GM19238 (cell line): ENCODE measurements at regions not wholly inside any gene's neighbourhood (a gene's known extent, or its start where the extent isn't known, plus 50 kb on each side); places are given as distances from the start of the nearest gene placed in this dataset.

Experiments
- DNase-seq: peaks from one replicate; pipeline ENCODE4 v3.0.0; 2011; ENCODE audit warnings: low spot score; ENCODE audit not compliant: insufficient read length

DNA sequence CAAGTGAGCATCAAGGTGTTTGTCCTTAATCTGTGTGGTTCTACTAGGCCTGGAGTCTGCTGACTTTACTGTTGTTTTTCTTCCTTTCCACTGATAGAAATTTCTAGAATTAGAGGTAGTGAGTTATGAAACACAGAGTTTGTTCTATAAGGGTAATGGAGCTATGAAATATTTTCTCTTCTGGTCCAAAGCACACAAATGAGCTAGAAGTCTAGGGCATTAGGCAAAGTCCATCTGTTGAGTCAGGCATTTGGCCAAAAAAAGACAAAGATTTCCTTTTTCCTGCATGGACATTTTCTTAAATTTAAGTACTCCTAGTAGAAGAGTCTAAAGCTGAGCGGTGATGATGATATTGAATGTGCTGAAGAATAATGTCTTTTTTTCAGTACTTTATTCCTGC, 174.3 kb upstream of the STXBP5 start:
- no peak for DNase-seq

- no peak for DNase-seq
These were observed 170.9 kb upstream of the STXBP5 start for GRCh38 chr6:147033267-147033666.

GRCh38 chr6:147035886-147036285, 168.3 kb upstream of the STXBP5 start:
- DNase-seq: no peak

DNA sequence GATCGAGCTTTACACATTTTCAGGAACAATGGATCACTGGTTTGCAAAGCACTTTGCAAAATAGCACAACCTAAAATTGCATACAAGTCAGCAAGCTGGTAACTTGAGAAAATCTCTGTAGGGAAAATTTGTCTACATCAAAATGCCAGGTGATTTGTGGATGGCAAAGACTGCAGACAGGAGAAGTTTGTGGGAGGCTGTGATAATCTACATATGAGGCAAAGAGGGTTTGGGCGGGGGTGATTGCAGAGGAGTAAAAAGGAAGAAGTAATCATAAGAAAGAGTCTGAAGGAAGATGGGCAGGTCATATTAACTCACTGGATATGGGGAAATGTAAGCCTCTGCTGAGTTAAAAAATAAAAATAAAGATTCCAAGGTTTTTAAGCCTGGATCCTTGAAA, 166.3 kb upstream of the STXBP5 start:
- no peak for DNase-seq

GRCh38 chr6:147040121-147040910, 163.9 kb upstream of the STXBP5 start:
- no peak for DNase-seq

- no peak for DNase-seq
These were observed 161.5 kb upstream of the STXBP5 start for GRCh38 chr6:147042679-147043078.

DNA sequence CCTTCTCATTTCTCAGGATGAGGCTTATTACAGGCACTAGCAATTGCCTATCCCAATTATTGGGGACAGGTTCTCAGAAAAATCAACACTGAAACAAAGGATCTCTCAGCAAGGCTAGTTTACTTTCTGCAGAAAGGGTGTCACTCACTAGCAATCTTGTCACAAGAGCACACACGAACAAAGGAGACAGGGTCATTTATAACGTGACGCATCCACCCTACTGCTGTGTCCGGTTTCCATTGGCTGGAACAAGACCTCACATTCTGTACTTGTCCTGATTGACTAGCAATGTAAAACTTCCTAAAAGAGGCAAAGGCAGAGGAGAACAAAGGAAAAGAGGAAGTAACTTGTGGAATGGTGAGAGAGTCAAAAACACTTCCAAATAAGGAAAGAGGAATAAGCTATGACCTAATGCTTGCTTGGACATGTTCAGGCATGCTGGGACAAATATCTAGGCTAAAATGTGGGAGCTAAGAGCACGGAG, 160.2 kb upstream of the STXBP5 start:
- no peak for DNase-seq

GRCh38 chr6:147046141-147046877, 157.9 kb upstream of the STXBP5 start:
- DNase-seq: no peak

DNA sequence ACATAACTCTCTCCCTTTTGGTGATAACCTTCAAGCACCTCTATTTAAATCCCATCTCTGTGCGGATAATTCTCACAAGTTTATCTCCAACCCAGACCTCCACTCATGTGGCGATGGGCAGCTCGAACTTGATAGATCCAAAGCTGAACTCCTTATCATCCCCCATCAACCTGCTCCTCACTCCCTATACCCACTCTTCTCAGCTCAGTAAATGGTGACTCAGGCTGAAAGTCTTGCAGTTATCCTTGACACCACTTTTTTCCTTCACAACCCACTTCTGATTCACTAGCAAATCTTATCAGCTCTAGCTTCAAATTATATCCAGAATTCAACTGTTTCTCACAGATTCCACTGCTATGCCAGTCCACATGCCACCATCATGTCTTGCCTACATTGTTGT, 155.3 kb upstream of the STXBP5 start:
- no peak for DNase-seq

DNA sequence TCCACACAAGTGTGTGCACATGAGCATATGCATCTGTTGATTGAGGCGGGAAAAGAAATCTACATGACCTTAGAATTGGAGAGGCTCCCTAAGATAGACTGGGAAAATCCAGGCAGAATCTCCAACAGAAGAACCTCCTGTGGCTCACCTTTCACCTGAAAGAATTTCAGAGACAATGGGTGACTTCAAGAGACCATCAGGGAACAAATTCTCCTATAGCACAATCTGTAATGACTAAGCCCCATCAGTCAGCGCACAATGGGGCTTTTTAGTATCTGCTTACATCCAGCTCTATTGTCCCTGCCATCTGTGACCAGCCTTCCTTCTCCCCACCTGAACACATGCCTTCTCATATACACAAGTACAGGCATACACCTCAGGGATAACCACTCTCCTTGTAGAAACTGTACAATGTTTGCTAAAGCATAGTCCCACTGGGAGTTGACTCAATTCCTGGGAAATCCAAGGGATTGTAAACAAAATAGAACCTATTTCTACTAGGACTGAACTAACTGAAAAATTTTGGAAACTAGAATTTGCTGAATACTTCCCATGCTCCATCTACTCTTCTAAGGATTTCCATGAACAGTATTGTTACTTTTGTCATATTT, 150.8 kb upstream of the STXBP5 start:
- DNase-seq: no peak

- DNase-seq: no peak
These were observed 150.1 kb upstream of the STXBP5 start for GRCh38 chr6:147054158-147054557.

DNA sequence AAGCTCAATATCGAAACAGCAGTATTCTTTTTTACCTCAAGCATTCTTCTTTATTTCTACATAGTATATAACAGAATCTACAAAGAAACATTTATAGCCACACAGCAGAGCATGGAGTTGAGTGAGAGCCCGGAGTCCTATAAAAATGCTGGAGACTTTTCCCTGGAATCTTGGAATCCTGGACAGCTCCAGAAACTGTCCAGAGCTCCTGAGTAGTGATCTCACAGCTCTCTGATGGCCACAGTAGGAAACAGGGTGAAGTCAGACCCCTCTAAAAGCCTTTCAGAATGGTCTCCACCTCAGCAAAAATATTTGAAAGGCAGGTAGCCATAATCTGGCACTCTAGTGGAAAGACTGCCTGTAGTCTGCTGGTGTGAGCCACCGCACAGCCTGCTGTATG, 149.3 kb upstream of the STXBP5 start:
- no peak for DNase-seq

DNA sequence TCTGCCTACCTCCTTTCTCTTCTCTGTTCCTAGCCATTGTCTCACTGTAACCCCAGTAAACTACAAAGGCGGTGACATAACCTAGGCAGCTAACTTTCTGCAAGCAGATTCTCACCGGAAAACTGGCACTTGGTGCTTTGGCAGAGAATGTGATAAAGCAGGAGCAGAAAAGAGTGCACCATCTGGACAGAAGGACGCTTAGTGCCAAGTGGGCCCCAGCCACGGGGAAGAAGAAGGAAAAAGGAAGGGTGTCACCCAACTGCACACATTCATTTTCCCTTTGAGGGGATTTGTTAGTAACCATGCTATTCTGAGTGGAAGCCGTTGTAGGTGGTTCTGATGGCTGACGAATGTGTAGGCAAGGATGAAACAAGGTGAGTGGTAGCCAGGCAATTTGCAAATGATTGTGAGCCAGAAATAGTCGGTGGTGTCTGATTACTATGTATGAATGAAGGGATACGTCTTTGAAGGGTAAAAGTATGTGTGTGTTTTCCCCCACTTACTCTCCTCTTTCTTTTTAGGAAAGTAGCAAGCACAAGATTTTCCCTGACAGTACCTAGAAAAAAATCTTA, 148.3 kb upstream of the STXBP5 start:
- DNase-seq: no peak

GRCh38 chr6:147057188-147057587, 147.0 kb upstream of the STXBP5 start:
- no peak for DNase-seq

DNA sequence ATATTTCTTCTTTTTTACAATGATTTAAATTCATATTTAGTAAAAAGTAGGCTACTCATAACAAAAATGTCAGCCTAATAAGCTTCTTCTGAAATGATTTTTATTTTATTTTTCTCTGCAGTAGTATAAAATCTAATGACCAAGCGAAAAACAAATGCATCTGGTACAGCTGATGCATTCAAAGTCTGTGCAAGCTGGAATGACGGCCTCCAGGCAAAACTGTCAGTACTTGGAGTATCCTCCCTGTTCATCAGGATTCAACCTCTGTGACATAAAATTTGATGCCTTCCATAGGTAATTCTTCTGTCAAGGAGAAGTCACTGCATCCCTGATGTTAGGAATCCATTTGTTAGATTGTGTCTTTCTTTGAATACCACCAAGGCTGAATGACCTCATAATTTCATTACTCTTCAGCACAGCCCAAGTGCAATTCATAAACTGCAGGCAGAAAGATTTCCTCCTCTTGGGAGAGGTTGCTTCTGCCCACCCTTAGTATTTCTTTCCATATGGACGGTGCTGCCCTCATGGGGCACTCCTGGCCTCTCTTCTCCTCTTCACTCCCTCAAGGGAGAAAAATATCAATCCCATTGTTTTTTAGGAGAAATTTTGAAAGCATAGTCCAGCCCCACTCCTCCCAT, 146.4 kb upstream of the STXBP5 start:
- DNase-seq: no peak

- DNase-seq: no peak
These were observed 145.3 kb upstream of the STXBP5 start for GRCh38 chr6:147058786-147059385.

DNA sequence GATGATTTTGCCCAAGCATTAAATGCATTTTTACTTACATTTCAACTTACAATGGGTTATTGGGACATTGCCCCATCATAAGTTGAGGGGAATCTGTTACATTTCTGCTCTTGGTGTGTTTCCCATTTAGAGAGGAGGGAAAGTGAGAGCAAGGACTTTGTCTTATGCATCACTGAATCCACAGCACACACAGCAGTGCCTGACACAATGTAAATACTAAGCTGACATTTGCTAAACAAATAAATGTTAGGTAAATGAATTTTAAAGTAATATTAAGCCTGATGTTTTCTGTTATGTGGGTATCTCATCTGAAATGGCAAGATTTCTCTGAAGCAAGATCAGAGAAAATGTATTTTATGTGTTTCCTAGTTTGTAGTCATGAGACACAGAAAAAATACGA, 143.6 kb upstream of the STXBP5 start:
- DNase-seq: no peak

GRCh38 chr6:147061252-147061651, 143.0 kb upstream of the STXBP5 start:
- no peak for DNase-seq

GRCh38 chr6:147063469-147064031, 140.7 kb upstream of the STXBP5 start:
- DNase-seq: no peak

DNA sequence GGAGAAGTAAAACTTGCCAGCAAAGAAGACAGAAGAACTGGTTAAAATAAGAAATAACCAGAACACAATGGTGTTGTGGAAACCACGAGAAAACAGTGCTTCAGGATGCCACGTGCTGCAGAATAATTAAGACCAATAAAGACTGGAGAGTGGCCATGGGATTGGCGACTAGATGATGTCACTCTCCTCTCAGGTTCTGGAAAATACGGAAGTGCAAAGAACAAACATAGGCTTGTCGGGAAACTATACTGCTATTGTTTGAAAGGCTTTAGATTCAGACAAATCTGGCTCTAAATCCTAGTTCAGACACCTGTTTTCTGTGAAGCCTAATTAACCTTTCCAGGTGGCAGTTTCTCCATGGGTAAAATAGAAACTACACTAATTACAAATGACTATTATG, 138.4 kb upstream of the STXBP5 start:
- no peak for DNase-seq

DNA sequence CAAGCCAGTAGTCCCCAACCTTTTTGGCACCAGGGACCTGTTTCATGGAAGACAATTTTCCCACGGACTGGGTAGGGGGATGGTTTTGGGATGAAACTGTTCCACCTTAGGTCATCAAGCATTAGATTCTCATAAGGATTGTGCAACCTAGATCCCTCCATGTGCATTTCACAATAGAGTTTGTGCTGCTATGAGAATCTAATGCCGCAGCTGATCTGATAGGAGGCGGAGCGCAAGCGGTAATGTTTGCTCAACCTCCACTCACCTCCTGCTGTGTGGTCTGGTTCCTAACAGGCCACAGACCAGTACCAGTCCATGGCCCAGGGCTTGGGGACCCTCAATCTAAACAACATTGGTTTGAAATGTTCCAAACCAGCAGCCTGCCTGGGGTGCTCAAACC, 137.0 kb upstream of the STXBP5 start:
- no peak for DNase-seq
